ENCODE measurements at regions not wholly inside any gene's neighbourhood (a gene's known extent, or its start where the extent isn't known, plus 50 kb on each side); places are given as distances from the start of the nearest gene placed in this dataset.

DNA sequence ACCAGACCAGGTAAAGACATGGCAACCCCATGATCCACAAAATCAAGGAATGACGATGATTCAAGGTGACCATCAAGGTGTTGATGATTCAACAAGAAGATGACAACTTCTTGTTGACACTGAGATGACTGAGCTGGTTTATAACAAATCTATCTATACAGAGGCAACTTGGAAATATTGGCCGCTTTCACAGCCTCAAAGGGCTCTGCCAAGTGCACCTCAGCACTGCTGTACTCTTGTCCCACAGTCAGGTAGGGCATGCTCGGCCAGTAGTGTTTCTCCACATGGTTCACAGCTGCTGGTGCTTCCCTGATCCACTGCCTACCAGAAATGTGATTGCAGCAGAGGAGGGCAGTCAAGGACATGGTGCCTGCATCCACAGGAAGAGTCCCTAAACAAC lies 125.2 kb upstream of the SYT6 start:
- TF ChIP-seq CTCF (IDR thresholded peaks at IDR 0.05), result no peak
- no peak for TF ChIP-seq POLR2A (IDR thresholded peaks at IDR 0.05)
- TF ChIP-seq POLR2AphosphoS5 (IDR thresholded peaks at IDR 0.05; ENCODE audit: insufficient read depth in 1 of 2, low read depth in 1 of 2), result no peak
